Hepatocyte (in vitro differentiated cells): ENCODE measurements at regions not wholly inside any gene's neighbourhood (a gene's known extent, or its start where the extent isn't known, plus 50 kb on each side); places are given as distances from the start of the nearest gene placed in this dataset.

Source experiments
- CTCF ChIP-seq: fragments of 200-600 bp; sonication (generic); IDR thresholded peaks from 2 replicates; pipeline ENCODE4 v1.5.1; 2016; ENCODE audit warnings: antibody characterized with exemption, mild to moderate bottlenecking; ENCODE audit not compliant: poor library complexity
- EZH2 ChIP-seq: fragments of 200-600 bp; sonication (generic); IDR thresholded peaks from 2 replicates; pipeline ENCODE4 v1.6.1; 2016; ENCODE audit warnings: antibody characterized with exemption, mild to moderate bottlenecking, borderline replicate concordance
- EZH2phosphoT487 ChIP-seq: fragments of 200-600 bp; sonication (generic); IDR thresholded peaks from one replicate; pipeline ENCODE4 v1.6.1; 2018; ENCODE audit warnings: antibody characterized with exemption, mild to moderate bottlenecking, low read depth, moderate library complexity; ENCODE audit not compliant: unreplicated experiment, severe bottlenecking

GRCh38 chr22:22125028-22125578 is 119.5 kb upstream of the VPREB1 start:
- TF ChIP-seq CTCF (no peak), EZH2phosphoT487 (no peak), EZH2 (no peak)
